ENCODE measurements at regions not wholly inside any gene's neighbourhood (a gene's known extent, or its start where the extent isn't known, plus 50 kb on each side); places are given as distances from the start of the nearest gene placed in this dataset.

GRCh38 chr20:39633689-39634088, 671.5 kb downstream of the DHX35 start:
- no peak for TF ChIP-seq POLR2A (IDR thresholded peaks at IDR 0.05)
- TF ChIP-seq POLR2AphosphoS5 (IDR thresholded peaks at IDR 0.05) = no peak
- TF ChIP-seq CTCF (IDR thresholded peaks at IDR 0.05) = no peak
- no peak for TF ChIP-seq EP300 (IDR thresholded peaks at IDR 0.05)
- Histone ChIP-seq H3K27ac (no peak overlapping the region), H3K9me3 (no peaks in the 10 kb centered on the region), H3K27me3 (peaks cover 0 to 7% (median 0%) of the 10 kb centered on the region in 3 donors), H3K36me3 (no peaks in the 10 kb centered on the region), H3K4me3 (no peak overlapping the region), H3K4me1 (no peaks in the 10 kb centered on the region)
- intact Hi-C loops (cut with DNase I; ENCODE audit: low total_unique reads) = no loop called here
- no peak for DNase-seq
- 61 to 67% (median 64%) methylated on average over 7 of the region's 7 CpGs for WGBS, 5 donors

- H3K4me3 ChIP-seq = no peak overlapping the region
- peaks cover 0 to 6% (median 0%) of the 10 kb centered on the region in 3 donors for H3K27me3 ChIP-seq
- no peaks in the 10 kb centered on the region for H3K4me1 ChIP-seq
- intact Hi-C loops (cut with DNase I; ENCODE audit: low total_unique reads) = no loop called here
- no peak overlapping the region for H3K27ac ChIP-seq
- H3K36me3 ChIP-seq = no peaks in the 10 kb centered on the region
- no peaks in the 10 kb centered on the region for H3K9me3 ChIP-seq
- no peak for TF ChIP-seq EP300 (IDR thresholded peaks at IDR 0.05)
- TF ChIP-seq POLR2AphosphoS5 (IDR thresholded peaks at IDR 0.05) = no peak
- TF ChIP-seq POLR2A (IDR thresholded peaks at IDR 0.05) = no peak
- no peak for TF ChIP-seq CTCF (IDR thresholded peaks at IDR 0.05)
- DNase-seq = no peak
Measured at GRCh38 chr20:39632757-39633156, 670.6 kb downstream of the DHX35 start.

- H3K9me3 ChIP-seq = no peaks in the 10 kb centered on the region
- peaks cover 0 to 6% (median 0%) of the 10 kb centered on the region in 3 donors for H3K27me3 ChIP-seq
- H3K4me3 ChIP-seq = no peak overlapping the region
- H3K4me1 ChIP-seq = no peaks in the 10 kb centered on the region
- DNase-seq = no peak
- intact Hi-C loops (cut with DNase I; ENCODE audit: low total_unique reads) = no loop called here
- no peak overlapping the region for H3K27ac ChIP-seq
- no peak for TF ChIP-seq EP300 (IDR thresholded peaks at IDR 0.05)
- TF ChIP-seq POLR2AphosphoS5 (IDR thresholded peaks at IDR 0.05) = no peak
- TF ChIP-seq CTCF (IDR thresholded peaks at IDR 0.05) = no peak
- no peak for TF ChIP-seq POLR2A (IDR thresholded peaks at IDR 0.05)
- H3K36me3 ChIP-seq = no peaks in the 10 kb centered on the region
Measured at GRCh38 chr20:39632176-39632575, 670.0 kb downstream of the DHX35 start.

- no peaks in the 10 kb centered on the region for H3K9me3 ChIP-seq
- TF ChIP-seq POLR2A (IDR thresholded peaks at IDR 0.05) (no peak), CTCF (IDR thresholded peaks at IDR 0.05) (no peak), EP300 (IDR thresholded peaks at IDR 0.05) (no peak), POLR2AphosphoS5 (IDR thresholded peaks at IDR 0.05) (no peak)
- no peaks in the 10 kb centered on the region for H3K4me1 ChIP-seq
- no peak overlapping the region for H3K4me3 ChIP-seq
- H3K27me3 ChIP-seq = peaks cover 0 to 6% (median 0%) of the 10 kb centered on the region in 3 donors
- DNase-seq = no peak
- no peak overlapping the region for H3K27ac ChIP-seq
- intact Hi-C loops (cut with DNase I; ENCODE audit: low total_unique reads) = no loop called here
- no peaks in the 10 kb centered on the region for H3K36me3 ChIP-seq
Measured at GRCh38 chr20:39631557-39631956, 669.4 kb downstream of the DHX35 start.

Measured in stomach (tissue), 8 donors.